IMR-90 (cell line): ENCODE measurements at regions not wholly inside any gene's neighbourhood (a gene's known extent, or its start where the extent isn't known, plus 50 kb on each side); places are given as distances from the start of the nearest gene placed in this dataset.

Experiments used
- ATAC-seq: fragments of 200-7000 bp; cut with Tn5 transposase; 2 replicates; pipeline ENCODE4 v1.9.1; 2020; ENCODE audit warnings: low read depth, mild to moderate bottlenecking, moderate library complexity
- BruUV-seq: library from RNA; stranded (reverse); fragments of 400-500 nt; replicated peaks from 2 replicates; lab custom pipeline; 2021; lab: Mats Ljungman, UMichigan
- CTCF ChIA-PET: fragments of 300-600 bp; formaldehyde crosslinking; extraction: SDS; loops from one replicate; lab custom pipeline; 2021; ENCODE audit warnings: antibody characterized with exemption; lab: Yijun Ruan, JAX
- POLR2A ChIA-PET: fragments of 300-600 bp; sonication (Branson Sonifier 250); formaldehyde crosslinking; loops from one replicate; lab custom pipeline; 2022; ENCODE audit warnings: antibody characterized with exemption; ENCODE audit not compliant: unreplicated experiment; lab: Charles Lee
- DNase-seq: peaks from one replicate; pipeline ENCODE4 v3.0.0; 2013
- H2AFZ ChIP-seq: replicated peaks from 2 replicates; pipeline ENCODE3; 2013; ENCODE audit warnings: low read length, mild to moderate bottlenecking; ENCODE audit not compliant: poor library complexity
- H2AK5ac ChIP-seq: 2 replicates; pipeline ENCODE4 v1.6.1; 2013; ENCODE audit warnings: low read depth, low read length, inconsistent platforms
- H2AK9ac ChIP-seq: replicated peaks from 2 replicates; pipeline ENCODE3; 2013; ENCODE audit warnings: mild to moderate bottlenecking, low read depth, low read length, moderate library complexity; ENCODE audit not compliant: poor library complexity
- H2BK120ac ChIP-seq: 2 replicates; pipeline ENCODE4 v1.6.1; 2013; ENCODE audit warnings: low read depth, low read length, inconsistent platforms
- H2BK15ac ChIP-seq: 3 replicates; pipeline ENCODE4 v1.6.1; 2013; ENCODE audit warnings: low read depth, low read length, inconsistent platforms
- H2BK20ac ChIP-seq: 2 replicates; pipeline ENCODE4 v1.6.1; 2013; ENCODE audit warnings: low read depth, mild to moderate bottlenecking, inconsistent platforms, low read length, moderate library complexity
- H2BK5ac ChIP-seq: 2 replicates; pipeline ENCODE4 v1.6.1; 2013; ENCODE audit warnings: mild to moderate bottlenecking, low read depth, low read length, inconsistent platforms; ENCODE audit not compliant: poor library complexity, severe bottlenecking
- H3K14ac ChIP-seq: replicated peaks from 2 replicates; pipeline ENCODE4 v1.6.1; 2013; ENCODE audit warnings: low read depth, low read length, inconsistent platforms
- H3K18ac ChIP-seq: 2 replicates; pipeline ENCODE4 v1.6.1; 2013; ENCODE audit warnings: low read depth, low read length, control low read depth
- H3K23ac ChIP-seq: 2 replicates; pipeline ENCODE4 v1.6.1; 2013; ENCODE audit warnings: low read depth, low read length, inconsistent platforms
- H3K27ac ChIP-seq: 2 replicates; pipeline ENCODE4 v1.5.1; 2013; ENCODE audit warnings: mild to moderate bottlenecking, control low read depth, low read length; ENCODE audit not compliant: insufficient read depth
- H3K27me3 ChIP-seq: 2 replicates; pipeline ENCODE4 v1.6.1; 2013; ENCODE audit warnings: low read length; ENCODE audit not compliant: control insufficient read depth, insufficient read depth
- H3K36me3 ChIP-seq: 2 replicates; pipeline ENCODE4 v1.6.1; 2013; ENCODE audit warnings: low read length, mixed read lengths; ENCODE audit not compliant: control insufficient read depth, insufficient read depth
- H3K4ac ChIP-seq: 2 replicates; pipeline ENCODE4 v1.6.1; 2013; ENCODE audit warnings: low read depth, low read length, inconsistent platforms
- H3K4me1 ChIP-seq: 2 replicates; pipeline ENCODE4 v1.6.1; 2013; ENCODE audit warnings: low read length, mixed read lengths; ENCODE audit not compliant: control insufficient read depth, insufficient read depth
- H3K4me2 ChIP-seq: 2 replicates; pipeline ENCODE4 v1.6.1; 2013; ENCODE audit warnings: low read depth, mild to moderate bottlenecking, control low read depth, low read length, moderate library complexity
- H3K4me3 ChIP-seq: 2 replicates; pipeline ENCODE4 v1.5.1; 2013; ENCODE audit warnings: low read depth, mild to moderate bottlenecking, control low read depth, low read length, moderate library complexity; ENCODE audit not compliant: insufficient read depth
- H3K56ac ChIP-seq: 2 replicates; pipeline ENCODE4 v1.6.1; 2013; ENCODE audit warnings: low read length, inconsistent platforms; ENCODE audit not compliant: insufficient read depth; ENCODE audit errors: extremely low read depth
- H3K79me1 ChIP-seq, 2 experiments: 2 replicates each; pipeline ENCODE4 v1.6.1; 2013; ENCODE audit warnings: low read length in 2 of 2, inconsistent platforms in 1 of 2, low read depth in 1 of 2
- H3K9ac ChIP-seq: 2 replicates; pipeline ENCODE4 v1.6.1; 2013; ENCODE audit warnings: low read depth, low read length, control low read depth
- H3K9me1 ChIP-seq: 2 replicates; pipeline ENCODE4 v1.6.1; 2013; ENCODE audit warnings: low read length, inconsistent platforms; ENCODE audit not compliant: insufficient read depth
- H3K9me3 ChIP-seq: 2 replicates; pipeline ENCODE4 v1.6.1; 2013; ENCODE audit warnings: low read length; ENCODE audit not compliant: control insufficient read depth, insufficient read depth
- H4K20me1 ChIP-seq: 2 replicates; pipeline ENCODE4 v1.6.1; 2013; ENCODE audit warnings: low read length, inconsistent platforms; ENCODE audit not compliant: insufficient read depth
- H4K5ac ChIP-seq: 2 replicates; pipeline ENCODE4 v1.6.1; 2013; ENCODE audit warnings: mild to moderate bottlenecking, low read depth, low read length, control low read depth
- H4K8ac ChIP-seq, 2 experiments: 2 replicates each; pipeline ENCODE4 v1.6.1; 2013; ENCODE audit warnings: low read depth in 2 of 2, low read length in 2 of 2, control low read depth in 1 of 2, inconsistent platforms in 1 of 2
- H4K91ac ChIP-seq: 2 replicates; pipeline ENCODE4 v1.6.1; 2013; ENCODE audit warnings: low read depth, low read length, inconsistent platforms; ENCODE audit not compliant: insufficient read depth
- BHLHE40 ChIP-seq: fragments of 150-350 bp; IDR thresholded peaks from 2 replicates; pipeline ENCODE4 v1.6.1; 2016; ENCODE audit warnings: mild to moderate bottlenecking, low read depth, low read length
- CEBPB ChIP-seq: IDR thresholded peaks from 2 replicates; pipeline ENCODE4 v1.6.1; 2012; ENCODE audit warnings: low read depth, low read length, improper control_type of control experiment
- CHD1 ChIP-seq: IDR thresholded peaks from 2 replicates; pipeline ENCODE4 v1.6.1; 2012; ENCODE audit warnings: low read depth, low read length, improper control_type of control experiment
- CTCF ChIP-seq: conservative IDR thresholded peaks from 2 replicates; pipeline ENCODE4 v1.5.1; 2012; ENCODE audit warnings: mild to moderate bottlenecking, low read depth, low read length, improper control_type of control experiment
- FOS ChIP-seq: fragments of 150-350 bp; IDR thresholded peaks from 2 replicates; pipeline ENCODE4 v1.6.1; 2016; ENCODE audit warnings: low read depth, low read length
- MAFK ChIP-seq: IDR thresholded peaks from 2 replicates; pipeline ENCODE4 v1.6.1; 2012; ENCODE audit warnings: low read depth, low read length, improper control_type of control experiment
- MAZ ChIP-seq: IDR thresholded peaks from 2 replicates; pipeline ENCODE4 v1.6.1; 2012; ENCODE audit warnings: low read depth, mild to moderate bottlenecking, low read length, improper control_type of control experiment, moderate library complexity, borderline replicate concordance
- MXI1 ChIP-seq: IDR thresholded peaks from 2 replicates; pipeline ENCODE4 v1.6.1; 2012; ENCODE audit warnings: low read depth, mild to moderate bottlenecking, low read length, moderate library complexity, borderline replicate concordance
- NFE2L2 ChIP-seq: fragments of 150-350 bp; IDR thresholded peaks from 2 replicates; pipeline ENCODE4 v1.6.1; 2016; ENCODE audit warnings: low read depth, mild to moderate bottlenecking, low read length
- POLR2A ChIP-seq: IDR thresholded peaks from 2 replicates; pipeline ENCODE4 v1.6.1; 2012; ENCODE audit warnings: mild to moderate bottlenecking, low read depth, low read length
- RAD21 ChIP-seq: IDR thresholded peaks from 2 replicates; pipeline ENCODE4 v1.6.1; 2012; ENCODE audit warnings: low read length, improper control_type of control experiment
- RCOR1 ChIP-seq: IDR thresholded peaks from 2 replicates; pipeline ENCODE4 v1.6.1; 2012; ENCODE audit warnings: mild to moderate bottlenecking, low read length, improper control_type of control experiment; ENCODE audit not compliant: insufficient replicate concordance
- RFX5 ChIP-seq: IDR thresholded peaks from 2 replicates; pipeline ENCODE4 v1.8.0; 2012; ENCODE audit warnings: low read depth, mild to moderate bottlenecking, low read length, moderate library complexity
- SMC3 ChIP-seq: fragments of 150-350 bp; IDR thresholded peaks from 2 replicates; pipeline ENCODE4 v1.6.1; 2016; ENCODE audit warnings: low read depth, mild to moderate bottlenecking, antibody characterized with exemption, low read length, moderate library complexity
- WGBS, 2 experiments: methylation state at CpG; one replicate each; pipeline versions ENCODE4 v1.1.5 to v1.1.7; 2013; ENCODE audit warnings: missing lambda C conversion rate in 2 of 2; ENCODE audit not compliant: insufficient read length in 1 of 2; ENCODE audit errors: extremely low coverage in 2 of 2; 5-methylcytosine and 5-hydroxymethylcytosine counted together
- dilution Hi-C: fragments of 300-500 bp; cut with HindIII; formaldehyde crosslinking; loops from one replicate; pipeline ENCODE4 v1.14.3; 2018; ENCODE audit warnings: low sequenced_read_pairs; ENCODE audit not compliant: unreplicated experiment
- in situ Hi-C: fragments of 300-500 bp; cut with MboI; formaldehyde crosslinking; loops from 3 replicates; pipeline ENCODE4 v1.14.3; 2019; ENCODE audit warnings: low sequenced_read_pairs, inconsistent platforms, mixed read lengths
- intact Hi-C: fragments of 100-400 bp; cut with micrococcal nuclease; formaldehyde crosslinking; loops from 2 replicates; pipeline ENCODE4 v1.10.0; 2022
- TF ChIP-seq, protein P1 (sequence below): fragments of 150-350 bp; IDR thresholded peaks from 2 replicates; pipeline ENCODE4 v1.6.1; 2016; ENCODE audit warnings: low read depth, mild to moderate bottlenecking, low read length, moderate library complexity, borderline replicate concordance

DNA sequence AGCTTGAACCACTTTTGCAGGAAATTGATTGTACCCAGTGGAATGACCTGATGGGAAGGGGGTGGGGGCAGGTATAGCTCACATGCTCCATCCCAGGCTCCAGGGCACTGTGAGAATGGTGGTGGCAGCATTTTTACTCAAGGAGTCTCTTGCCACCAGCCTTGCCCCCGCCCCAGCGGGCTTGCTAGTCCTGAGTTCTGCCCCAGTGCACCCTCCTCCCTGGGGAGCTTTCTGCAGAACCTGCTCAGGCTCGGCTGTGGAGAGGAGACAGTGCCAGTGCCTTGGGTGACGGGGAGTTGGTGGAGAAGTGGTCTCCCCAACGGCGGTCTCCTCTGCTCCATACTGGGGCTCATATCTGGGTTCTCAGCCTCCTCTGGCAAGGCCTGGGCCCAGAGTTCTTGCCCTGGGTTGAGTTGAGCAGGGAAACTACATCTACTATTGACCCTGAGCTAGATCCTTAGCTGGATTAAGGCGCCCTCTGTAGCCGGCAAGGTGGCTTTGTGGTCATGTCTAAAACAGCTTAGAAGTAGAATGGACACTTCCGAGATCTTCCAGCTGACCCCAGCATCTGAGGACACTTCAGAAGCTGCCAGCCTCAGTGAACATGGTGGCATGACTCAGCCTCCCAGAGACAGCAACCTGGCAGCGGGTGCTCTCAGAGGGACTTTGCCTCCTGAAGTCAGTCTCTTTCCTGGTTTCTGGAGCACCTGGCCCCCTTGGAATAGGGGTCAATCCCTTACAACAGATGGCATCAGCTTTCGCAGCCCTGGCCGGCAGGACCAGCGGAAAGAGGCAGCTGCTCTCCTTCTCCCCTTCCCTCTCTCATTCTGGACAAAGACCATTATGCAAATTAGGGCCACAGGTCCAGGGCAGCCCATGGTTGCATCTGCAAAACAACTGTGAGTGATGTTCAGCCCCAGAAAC is 363.4 kb upstream of the MKI67 start:
- Histone ChIP-seq H3K9me1 (no peaks in the 10 kb centered on the region), H3K4me2 (no peak overlapping the region), H3K23ac (no peak overlapping the region), H2BK20ac (no peak overlapping the region), H4K5ac (no peak overlapping the region), H3K4me3 (no peak overlapping the region), H3K56ac (no peak overlapping the region), H3K4me1 (no peaks in the 10 kb centered on the region), H2AK5ac (no peak overlapping the region), H3K14ac (no peak overlapping the region), H2BK120ac (no peak overlapping the region), H3K9me3 (peaks cover 67% of the 10 kb centered on the region), H2AK9ac (peak overlapping the region; percentile 3), H3K18ac (no peak overlapping the region), H4K20me1 (no peaks in the 10 kb centered on the region), H2AFZ (no peak overlapping the region), H4K8ac (no peak overlapping the region), H3K36me3 (no peaks in the 10 kb centered on the region), H3K79me1 (no peaks in the 10 kb centered on the region), H3K27me3 (no peaks in the 10 kb centered on the region), H3K27ac (no peak overlapping the region), H3K9ac (no peak overlapping the region), H2BK15ac (no peak overlapping the region), H3K4ac (no peak overlapping the region), H2BK5ac (no peak overlapping the region), H4K91ac (no peak overlapping the region)
- DNase-seq, result no peak
- no peak for ATAC-seq
- CTCF ChIA-PET, result no interaction called here
- intact Hi-C loops (no loop called here), in situ Hi-C loops (no loop called here), dilution Hi-C loops (no loop called here)
- 60% methylated on average over 1 of the region's 13 CpGs; no CpG with 5 or more reads in 1 of the 2 experiments for WGBS, 2 experiments
- no TSS peak for BruUV-seq
- POLR2A ChIA-PET, result no interaction called here
- no peak for TF ChIP-seq RAD21
- no peak for TF ChIP-seq RFX5
- TF ChIP-seq SMC3, result no peak
- TF ChIP-seq, protein P1, sequence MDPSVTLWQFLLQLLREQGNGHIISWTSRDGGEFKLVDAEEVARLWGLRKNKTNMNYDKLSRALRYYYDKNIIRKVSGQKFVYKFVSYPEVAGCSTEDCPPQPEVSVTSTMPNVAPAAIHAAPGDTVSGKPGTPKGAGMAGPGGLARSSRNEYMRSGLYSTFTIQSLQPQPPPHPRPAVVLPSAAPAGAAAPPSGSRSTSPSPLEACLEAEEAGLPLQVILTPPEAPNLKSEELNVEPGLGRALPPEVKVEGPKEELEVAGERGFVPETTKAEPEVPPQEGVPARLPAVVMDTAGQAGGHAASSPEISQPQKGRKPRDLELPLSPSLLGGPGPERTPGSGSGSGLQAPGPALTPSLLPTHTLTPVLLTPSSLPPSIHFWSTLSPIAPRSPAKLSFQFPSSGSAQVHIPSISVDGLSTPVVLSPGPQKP, result no peak
- TF ChIP-seq MAFK, result no peak
- TF ChIP-seq POLR2A, result no peak
- TF ChIP-seq CHD1, result no peak
- no peak for TF ChIP-seq MXI1
- no peak for TF ChIP-seq CEBPB
- no peak for TF ChIP-seq NFE2L2
- TF ChIP-seq BHLHE40, result no peak
- TF ChIP-seq MAZ, result no peak
- no peak for TF ChIP-seq CTCF
- TF ChIP-seq FOS, result no peak
- TF ChIP-seq RCOR1, result no peak
